GM23338 (cell line): ENCODE measurements at regions not wholly inside any gene's neighbourhood (a gene's known extent, or its start where the extent isn't known, plus 50 kb on each side); places are given as distances from the start of the nearest gene placed in this dataset.

Experiments
- ATAC-seq: fragments of 200-7000 bp; cut with Tn5 transposase; 3 replicates; pipeline ENCODE4 v1.9.1; 2020
- DNase-seq: peaks from one replicate; pipeline ENCODE4 v3.0.0-alpha.2; 2015; ENCODE audit warnings: low spot score
- H2AFZ ChIP-seq: fragments of 200-600 bp; sonication (generic); 2 replicates; pipeline ENCODE4 v1.8.0; 2016; ENCODE audit warnings: antibody characterized with exemption, mild to moderate bottlenecking, moderate library complexity
- H3F3A ChIP-seq: fragments of 200-600 bp; sonication (generic); replicated peaks from 2 replicates; pipeline ENCODE4 v1.8.0; 2017; ENCODE audit warnings: antibody characterized with exemption, mixed run types, low read depth
- H3K27ac ChIP-seq: fragments of 200-600 bp; sonication (generic); 2 replicates; pipeline ENCODE4 v1.6.1; 2016; ENCODE audit warnings: low read depth
- H3K27me3 ChIP-seq: fragments of 200-600 bp; sonication (generic); 2 replicates; pipeline ENCODE4 v1.8.0; 2016; ENCODE audit warnings: mild to moderate bottlenecking, mixed run types, moderate library complexity; ENCODE audit not compliant: insufficient read depth
- H3K36me3 ChIP-seq: fragments of 200-600 bp; sonication (generic); 2 replicates; pipeline ENCODE4 v1.8.0; 2016; ENCODE audit warnings: mild to moderate bottlenecking; ENCODE audit not compliant: insufficient read depth
- H3K4me1 ChIP-seq: fragments of 200-600 bp; sonication (generic); 2 replicates; pipeline ENCODE4 v1.8.0; 2016; ENCODE audit warnings: mild to moderate bottlenecking, moderate library complexity; ENCODE audit not compliant: insufficient read depth
- H3K4me2 ChIP-seq: fragments of 200-600 bp; sonication (generic); 2 replicates; pipeline ENCODE4 v1.7.1; 2017; ENCODE audit warnings: mixed run types
- H3K4me3 ChIP-seq: fragments of 200-600 bp; sonication (generic); 2 replicates; pipeline ENCODE4 v1.6.1; 2016; ENCODE audit warnings: mixed run types
- H3K79me2 ChIP-seq: fragments of 200-600 bp; sonication (generic); replicated peaks from 2 replicates; pipeline ENCODE4 v1.8.0; 2017; ENCODE audit warnings: mild to moderate bottlenecking; ENCODE audit not compliant: insufficient read depth
- H3K9me2 ChIP-seq: fragments of 200-600 bp; sonication (generic); 2 replicates; pipeline ENCODE4 v1.8.0; 2017; ENCODE audit not compliant: insufficient read depth
- H4K20me1 ChIP-seq: fragments of 200-600 bp; sonication (generic); replicated peaks from 2 replicates; pipeline ENCODE4 v1.8.0; 2017; ENCODE audit warnings: mild to moderate bottlenecking; ENCODE audit not compliant: insufficient read depth
- H3K27ac Mint-ChIP-seq: 2 replicates; pipeline ENCODE4 v1.8.0; 2020; ENCODE audit warnings: inconsistent platforms, mild to moderate bottlenecking, moderate library complexity, mixed read lengths
- H3K27me3 Mint-ChIP-seq: 3 replicates; pipeline ENCODE4 v1.8.0; 2022; ENCODE audit warnings: low read depth, mild to moderate bottlenecking, moderate library complexity, mixed read lengths, inconsistent platforms; ENCODE audit not compliant: insufficient read depth, poor library complexity
- H3K36me3 Mint-ChIP-seq: 3 replicates; pipeline ENCODE4 v1.8.0; 2021; ENCODE audit warnings: low read depth, mild to moderate bottlenecking, inconsistent platforms, moderate library complexity, mixed read lengths
- H3K4me1 Mint-ChIP-seq: 3 replicates; pipeline ENCODE4 v1.8.0; 2020; ENCODE audit warnings: mild to moderate bottlenecking, inconsistent platforms, mixed read lengths
- H3K4me3 Mint-ChIP-seq: 3 replicates; pipeline ENCODE4 v1.8.0; 2021; ENCODE audit warnings: moderate library complexity, mild to moderate bottlenecking, inconsistent platforms, mixed read lengths
- H3K9me3 Mint-ChIP-seq: 3 replicates; pipeline ENCODE4 v1.8.0; 2020; ENCODE audit warnings: moderate library complexity, mild to moderate bottlenecking, inconsistent platforms, mixed read lengths
- CREB1 ChIP-seq: fragments of 250-450 bp; sonication (Bioruptor Pico); IDR thresholded peaks from 2 replicates; pipeline ENCODE4 v1.5.0; 2020; ENCODE audit warnings: low read depth, mild to moderate bottlenecking, moderate library complexity
- EZH2 ChIP-seq: fragments of 200-600 bp; sonication (generic); IDR thresholded peaks from one replicate; pipeline ENCODE4 v1.8.0; 2017; ENCODE audit warnings: antibody characterized with exemption, mild to moderate bottlenecking, low read depth; ENCODE audit not compliant: unreplicated experiment
- EZH2phosphoT487 ChIP-seq: fragments of 200-600 bp; sonication (generic); IDR thresholded peaks from one replicate; pipeline ENCODE4 v1.8.1; 2018; ENCODE audit warnings: antibody characterized with exemption; ENCODE audit not compliant: unreplicated experiment
- JUNB ChIP-seq: IDR thresholded peaks from one replicate; pipeline ENCODE4 v1.6.1; 2016; ENCODE audit warnings: antibody characterized with exemption; ENCODE audit not compliant: unreplicated experiment
- NANOG ChIP-seq: IDR thresholded peaks from 2 replicates; pipeline ENCODE4 v1.6.1; 2016; ENCODE audit warnings: antibody characterized with exemption, borderline replicate concordance
- POLR2AphosphoS5 ChIP-seq: IDR thresholded peaks from 2 replicates; pipeline ENCODE4 v1.6.1; 2016; ENCODE audit warnings: antibody characterized with exemption, low read depth
- STAT1 ChIP-seq: IDR thresholded peaks from one replicate; pipeline ENCODE4 v1.6.1; 2016; ENCODE audit warnings: antibody characterized with exemption; ENCODE audit not compliant: unreplicated experiment
- ZNF114 ChIP-seq: fragments of 250-450 bp; sonication (Bioruptor Pico); IDR thresholded peaks from 2 replicates; pipeline ENCODE4 v1.5.0; 2020; ENCODE audit warnings: mild to moderate bottlenecking, moderate library complexity
- ZNF331 ChIP-seq: fragments of 250-450 bp; sonication (Bioruptor Pico); IDR thresholded peaks from 2 replicates; pipeline ENCODE4 v1.5.0; 2020; ENCODE audit warnings: low read depth, mild to moderate bottlenecking, moderate library complexity
- TF ChIP-seq, protein P1 (sequence below): fragments of 250-450 bp; sonication (Bioruptor Pico); IDR thresholded peaks from 2 replicates; pipeline ENCODE4 v1.5.0; 2020; ENCODE audit warnings: mild to moderate bottlenecking, moderate library complexity
- TF ChIP-seq, protein P2 (sequence below), 2 experiments: fragments of 200-600 bp in 1 of 2; sonication (generic) in 1 of 2; conservative IDR thresholded peaks; 2 replicates each; pipeline versions ENCODE4 v1.5.1 to v1.6.1; 2016 to 2017; ENCODE audit warnings: antibody characterized with exemption in 2 of 2, low read depth in 2 of 2, mild to moderate bottlenecking in 2 of 2, moderate library complexity in 1 of 2
- TF ChIP-seq, protein P3 (sequence below): IDR thresholded peaks from one replicate; pipeline ENCODE4 v1.6.1; 2018; ENCODE audit warnings: antibody characterized with exemption; ENCODE audit not compliant: unreplicated experiment
- TF ChIP-seq, protein P4 (sequence below): IDR thresholded peaks from 2 replicates; pipeline ENCODE4 v1.6.1; 2016; ENCODE audit warnings: antibody characterized with exemption

DNA sequence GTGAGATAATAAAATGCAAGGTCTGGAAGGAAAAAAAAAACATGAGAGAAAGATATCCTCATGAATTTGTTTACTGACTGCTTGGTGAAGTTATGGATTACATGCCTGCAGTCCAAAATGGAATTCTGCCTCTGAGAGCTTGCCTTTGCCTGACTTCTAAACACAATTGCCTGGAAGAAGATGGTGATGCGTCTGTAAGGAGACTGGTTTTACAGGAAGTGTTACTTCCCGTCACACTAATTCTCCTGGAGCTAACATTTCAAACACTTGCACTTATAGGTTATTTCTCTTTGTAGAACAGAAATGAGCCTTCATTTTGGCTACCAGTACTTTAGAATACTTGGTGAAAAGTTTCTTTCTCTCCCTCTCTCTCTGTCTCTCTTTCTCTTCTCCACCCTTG is 884.3 kb downstream of the TSN start:
- TF ChIP-seq ZNF331 (CRISPR knock-in tag) = no peak
- no peak for TF ChIP-seq EZH2phosphoT487
- no peak for TF ChIP-seq ZNF114
- no peak for TF ChIP-seq POLR2AphosphoS5
- TF ChIP-seq JUNB = no peak
- TF ChIP-seq, protein P1, sequence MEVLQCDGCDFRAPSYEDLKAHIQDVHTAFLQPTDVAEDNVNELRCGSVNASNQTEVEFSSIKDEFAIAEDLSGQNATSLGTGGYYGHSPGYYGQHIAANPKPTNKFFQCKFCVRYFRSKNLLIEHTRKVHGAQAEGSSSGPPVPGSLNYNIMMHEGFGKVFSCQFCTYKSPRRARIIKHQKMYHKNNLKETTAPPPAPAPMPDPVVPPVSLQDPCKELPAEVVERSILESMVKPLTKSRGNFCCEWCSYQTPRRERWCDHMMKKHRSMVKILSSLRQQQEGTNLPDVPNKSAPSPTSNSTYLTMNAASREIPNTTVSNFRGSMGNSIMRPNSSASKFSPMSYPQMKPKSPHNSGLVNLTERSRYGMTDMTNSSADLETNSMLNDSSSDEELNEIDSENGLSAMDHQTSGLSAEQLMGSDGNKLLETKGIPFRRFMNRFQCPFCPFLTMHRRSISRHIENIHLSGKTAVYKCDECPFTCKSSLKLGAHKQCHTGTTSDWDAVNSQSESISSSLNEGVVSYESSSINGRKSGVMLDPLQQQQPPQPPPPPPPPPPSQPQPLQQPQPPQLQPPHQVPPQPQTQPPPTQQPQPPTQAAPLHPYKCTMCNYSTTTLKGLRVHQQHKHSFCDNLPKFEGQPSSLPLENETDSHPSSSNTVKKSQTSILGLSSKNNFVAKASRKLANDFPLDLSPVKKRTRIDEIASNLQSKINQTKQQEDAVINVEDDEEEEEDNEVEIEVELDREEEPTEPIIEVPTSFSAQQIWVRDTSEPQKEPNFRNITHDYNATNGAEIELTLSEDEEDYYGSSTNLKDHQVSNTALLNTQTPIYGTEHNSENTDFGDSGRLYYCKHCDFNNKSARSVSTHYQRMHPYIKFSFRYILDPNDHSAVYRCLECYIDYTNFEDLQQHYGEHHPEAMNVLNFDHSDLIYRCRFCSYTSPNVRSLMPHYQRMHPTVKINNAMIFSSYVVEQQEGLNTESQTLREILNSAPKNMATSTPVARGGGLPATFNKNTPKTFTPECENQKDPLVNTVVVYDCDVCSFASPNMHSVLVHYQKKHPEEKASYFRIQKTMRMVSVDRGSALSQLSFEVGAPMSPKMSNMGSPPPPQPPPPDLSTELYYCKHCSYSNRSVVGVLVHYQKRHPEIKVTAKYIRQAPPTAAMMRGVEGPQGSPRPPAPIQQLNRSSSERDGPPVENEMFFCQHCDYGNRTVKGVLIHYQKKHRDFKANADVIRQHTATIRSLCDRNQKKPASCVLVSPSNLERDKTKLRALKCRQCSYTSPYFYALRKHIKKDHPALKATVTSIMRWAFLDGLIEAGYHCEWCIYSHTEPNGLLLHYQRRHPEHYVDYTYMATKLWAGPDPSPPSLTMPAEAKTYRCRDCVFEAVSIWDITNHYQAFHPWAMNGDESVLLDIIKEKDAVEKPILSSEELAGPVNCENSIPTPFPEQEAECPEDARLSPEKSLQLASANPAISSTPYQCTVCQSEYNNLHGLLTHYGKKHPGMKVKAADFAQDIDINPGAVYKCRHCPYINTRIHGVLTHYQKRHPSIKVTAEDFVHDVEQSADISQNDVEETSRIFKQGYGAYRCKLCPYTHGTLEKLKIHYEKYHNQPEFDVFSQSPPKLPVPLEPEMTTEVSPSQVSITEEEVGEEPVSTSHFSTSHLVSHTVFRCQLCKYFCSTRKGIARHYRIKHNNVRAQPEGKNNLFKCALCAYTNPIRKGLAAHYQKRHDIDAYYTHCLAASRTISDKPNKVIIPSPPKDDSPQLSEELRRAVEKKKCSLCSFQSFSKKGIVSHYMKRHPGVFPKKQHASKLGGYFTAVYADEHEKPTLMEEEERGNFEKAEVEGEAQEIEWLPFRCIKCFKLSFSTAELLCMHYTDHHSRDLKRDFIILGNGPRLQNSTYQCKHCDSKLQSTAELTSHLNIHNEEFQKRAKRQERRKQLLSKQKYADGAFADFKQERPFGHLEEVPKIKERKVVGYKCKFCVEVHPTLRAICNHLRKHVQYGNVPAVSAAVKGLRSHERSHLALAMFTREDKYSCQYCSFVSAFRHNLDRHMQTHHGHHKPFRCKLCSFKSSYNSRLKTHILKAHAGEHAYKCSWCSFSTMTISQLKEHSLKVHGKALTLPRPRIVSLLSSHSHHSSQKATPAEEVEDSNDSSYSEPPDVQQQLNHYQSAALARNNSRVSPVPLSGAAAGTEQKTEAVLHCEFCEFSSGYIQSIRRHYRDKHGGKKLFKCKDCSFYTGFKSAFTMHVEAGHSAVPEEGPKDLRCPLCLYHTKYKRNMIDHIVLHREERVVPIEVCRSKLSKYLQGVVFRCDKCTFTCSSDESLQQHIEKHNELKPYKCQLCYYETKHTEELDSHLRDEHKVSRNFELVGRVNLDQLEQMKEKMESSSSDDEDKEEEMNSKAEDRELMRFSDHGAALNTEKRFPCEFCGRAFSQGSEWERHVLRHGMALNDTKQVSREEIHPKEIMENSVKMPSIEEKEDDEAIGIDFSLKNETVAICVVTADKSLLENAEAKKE (CRISPR knock-in tag) = no peak
- TF ChIP-seq CREB1 (CRISPR knock-in tag) = no peak
- TF ChIP-seq NANOG = no peak
- TF ChIP-seq, protein P2, sequence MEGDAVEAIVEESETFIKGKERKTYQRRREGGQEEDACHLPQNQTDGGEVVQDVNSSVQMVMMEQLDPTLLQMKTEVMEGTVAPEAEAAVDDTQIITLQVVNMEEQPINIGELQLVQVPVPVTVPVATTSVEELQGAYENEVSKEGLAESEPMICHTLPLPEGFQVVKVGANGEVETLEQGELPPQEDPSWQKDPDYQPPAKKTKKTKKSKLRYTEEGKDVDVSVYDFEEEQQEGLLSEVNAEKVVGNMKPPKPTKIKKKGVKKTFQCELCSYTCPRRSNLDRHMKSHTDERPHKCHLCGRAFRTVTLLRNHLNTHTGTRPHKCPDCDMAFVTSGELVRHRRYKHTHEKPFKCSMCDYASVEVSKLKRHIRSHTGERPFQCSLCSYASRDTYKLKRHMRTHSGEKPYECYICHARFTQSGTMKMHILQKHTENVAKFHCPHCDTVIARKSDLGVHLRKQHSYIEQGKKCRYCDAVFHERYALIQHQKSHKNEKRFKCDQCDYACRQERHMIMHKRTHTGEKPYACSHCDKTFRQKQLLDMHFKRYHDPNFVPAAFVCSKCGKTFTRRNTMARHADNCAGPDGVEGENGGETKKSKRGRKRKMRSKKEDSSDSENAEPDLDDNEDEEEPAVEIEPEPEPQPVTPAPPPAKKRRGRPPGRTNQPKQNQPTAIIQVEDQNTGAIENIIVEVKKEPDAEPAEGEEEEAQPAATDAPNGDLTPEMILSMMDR (conservative IDR thresholded peaks at IDR 0.05; ENCODE audit: low read depth in 2 of 2) = no peak
- TF ChIP-seq, protein P3, sequence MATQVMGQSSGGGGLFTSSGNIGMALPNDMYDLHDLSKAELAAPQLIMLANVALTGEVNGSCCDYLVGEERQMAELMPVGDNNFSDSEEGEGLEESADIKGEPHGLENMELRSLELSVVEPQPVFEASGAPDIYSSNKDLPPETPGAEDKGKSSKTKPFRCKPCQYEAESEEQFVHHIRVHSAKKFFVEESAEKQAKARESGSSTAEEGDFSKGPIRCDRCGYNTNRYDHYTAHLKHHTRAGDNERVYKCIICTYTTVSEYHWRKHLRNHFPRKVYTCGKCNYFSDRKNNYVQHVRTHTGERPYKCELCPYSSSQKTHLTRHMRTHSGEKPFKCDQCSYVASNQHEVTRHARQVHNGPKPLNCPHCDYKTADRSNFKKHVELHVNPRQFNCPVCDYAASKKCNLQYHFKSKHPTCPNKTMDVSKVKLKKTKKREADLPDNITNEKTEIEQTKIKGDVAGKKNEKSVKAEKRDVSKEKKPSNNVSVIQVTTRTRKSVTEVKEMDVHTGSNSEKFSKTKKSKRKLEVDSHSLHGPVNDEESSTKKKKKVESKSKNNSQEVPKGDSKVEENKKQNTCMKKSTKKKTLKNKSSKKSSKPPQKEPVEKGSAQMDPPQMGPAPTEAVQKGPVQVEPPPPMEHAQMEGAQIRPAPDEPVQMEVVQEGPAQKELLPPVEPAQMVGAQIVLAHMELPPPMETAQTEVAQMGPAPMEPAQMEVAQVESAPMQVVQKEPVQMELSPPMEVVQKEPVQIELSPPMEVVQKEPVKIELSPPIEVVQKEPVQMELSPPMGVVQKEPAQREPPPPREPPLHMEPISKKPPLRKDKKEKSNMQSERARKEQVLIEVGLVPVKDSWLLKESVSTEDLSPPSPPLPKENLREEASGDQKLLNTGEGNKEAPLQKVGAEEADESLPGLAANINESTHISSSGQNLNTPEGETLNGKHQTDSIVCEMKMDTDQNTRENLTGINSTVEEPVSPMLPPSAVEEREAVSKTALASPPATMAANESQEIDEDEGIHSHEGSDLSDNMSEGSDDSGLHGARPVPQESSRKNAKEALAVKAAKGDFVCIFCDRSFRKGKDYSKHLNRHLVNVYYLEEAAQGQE = no peak
- no peak for TF ChIP-seq EZH2
- TF ChIP-seq STAT1 = no peak
- TF ChIP-seq, protein P4, sequence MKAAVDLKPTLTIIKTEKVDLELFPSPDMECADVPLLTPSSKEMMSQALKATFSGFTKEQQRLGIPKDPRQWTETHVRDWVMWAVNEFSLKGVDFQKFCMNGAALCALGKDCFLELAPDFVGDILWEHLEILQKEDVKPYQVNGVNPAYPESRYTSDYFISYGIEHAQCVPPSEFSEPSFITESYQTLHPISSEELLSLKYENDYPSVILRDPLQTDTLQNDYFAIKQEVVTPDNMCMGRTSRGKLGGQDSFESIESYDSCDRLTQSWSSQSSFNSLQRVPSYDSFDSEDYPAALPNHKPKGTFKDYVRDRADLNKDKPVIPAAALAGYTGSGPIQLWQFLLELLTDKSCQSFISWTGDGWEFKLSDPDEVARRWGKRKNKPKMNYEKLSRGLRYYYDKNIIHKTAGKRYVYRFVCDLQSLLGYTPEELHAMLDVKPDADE = no peak
- peaks cover 7% of the 10 kb centered on the region; the same call in 1 of the 3 replicates for H3K4me1 Mint-ChIP-seq
- DNase-seq (no peak), ATAC-seq (no peak)
- no peak overlapping the region for H3K27ac ChIP-seq
- H3K4me2 ChIP-seq = no peak overlapping the region
- no peaks in the 10 kb centered on the region for H3K4me1 ChIP-seq
- no peak overlapping the region for H3K4me3 Mint-ChIP-seq
- H3K79me2 ChIP-seq = no peaks in the 10 kb centered on the region
- H3K4me3 ChIP-seq = no peak overlapping the region
- H3K9me3 Mint-ChIP-seq = no peaks in the 10 kb centered on the region
- H3K36me3 ChIP-seq = no peaks in the 10 kb centered on the region
- no peaks in the 10 kb centered on the region for H3K27me3 Mint-ChIP-seq
- no peaks in the 10 kb centered on the region for H3F3A ChIP-seq
- H4K20me1 ChIP-seq = no peaks in the 10 kb centered on the region
- no peak overlapping the region for H3K27ac Mint-ChIP-seq
- H3K9me2 ChIP-seq = 0 out of 2 replicates have a peak, but pooled peaks cover 11% of the 10 kb centered on the region
- no peaks in the 10 kb centered on the region for H3K27me3 ChIP-seq
- H3K36me3 Mint-ChIP-seq = no peaks in the 10 kb centered on the region
- no peak overlapping the region for H2AFZ ChIP-seq
